Myocyte (in vitro differentiated cells): ENCODE measurements at regions not wholly inside any gene's neighbourhood (a gene's known extent, or its start where the extent isn't known, plus 50 kb on each side); places are given as distances from the start of the nearest gene placed in this dataset.
"Not testable (repeated sequence)": the region's sequence is repeated elsewhere in the genome, so short reads cannot be mapped to it uniquely, and the experiment has no call there.

ENCODE experiments used
- DNase-seq: peaks from one replicate; pipeline ENCODE4 v3.0.0-alpha.2; 2012; ENCODE audit warnings: low read depth

DNA sequence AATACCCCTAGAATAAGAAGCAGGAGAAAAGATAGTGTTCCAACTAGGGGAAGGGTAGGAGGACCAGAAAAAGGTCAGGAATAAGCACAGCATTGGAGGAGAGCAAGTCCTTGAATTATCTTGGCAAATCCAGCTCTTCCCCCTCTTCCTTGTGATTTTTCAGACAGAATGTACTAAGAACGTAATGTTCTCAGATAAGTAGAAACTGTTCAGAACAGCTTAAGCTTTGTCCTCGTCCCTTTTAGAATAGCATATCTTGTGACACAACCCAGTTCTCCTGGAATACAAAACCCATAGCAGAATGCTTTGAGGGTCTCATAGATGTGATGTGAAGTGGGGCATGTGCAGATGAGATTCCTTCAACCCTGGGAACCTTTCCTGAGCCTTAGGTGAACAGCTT lies 97.4 kb downstream of the EMB start:
- no peak for DNase-seq

DNA sequence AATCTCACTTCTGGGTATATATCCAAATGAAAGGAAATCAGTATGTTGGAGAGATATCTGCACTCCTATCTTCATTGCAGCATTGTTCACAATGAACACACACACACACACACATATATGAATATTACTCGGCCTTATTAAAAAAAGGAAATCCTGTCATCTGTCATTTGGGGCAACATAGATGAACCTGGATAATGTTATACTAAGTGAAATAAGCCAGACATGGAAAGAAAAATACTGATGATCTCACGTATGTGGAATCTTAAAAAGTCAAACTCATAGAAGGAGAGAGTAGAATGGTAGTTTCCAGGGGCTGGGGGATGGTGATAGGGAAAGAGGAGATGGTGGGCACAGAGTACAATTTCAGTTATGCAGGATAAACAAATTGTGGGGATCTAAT lies 100.3 kb downstream of the EMB start:
- no peak for DNase-seq

- not testable (repeated sequence) for DNase-seq
Measured at GRCh38 chr5:50330633-50331032, 110.5 kb downstream of the EMB start.

- no peak for DNase-seq
Measured at GRCh38 chr5:50328193-50328729, 112.8 kb downstream of the EMB start.

GRCh38 chr5:50325237-50325832 lies 115.8 kb downstream of the EMB start:
- DNase-seq, result peak; percentile 45

- DNase-seq, result no peak
Measured at GRCh38 chr5:50320131-50320749, 120.8 kb downstream of the EMB start.

DNA sequence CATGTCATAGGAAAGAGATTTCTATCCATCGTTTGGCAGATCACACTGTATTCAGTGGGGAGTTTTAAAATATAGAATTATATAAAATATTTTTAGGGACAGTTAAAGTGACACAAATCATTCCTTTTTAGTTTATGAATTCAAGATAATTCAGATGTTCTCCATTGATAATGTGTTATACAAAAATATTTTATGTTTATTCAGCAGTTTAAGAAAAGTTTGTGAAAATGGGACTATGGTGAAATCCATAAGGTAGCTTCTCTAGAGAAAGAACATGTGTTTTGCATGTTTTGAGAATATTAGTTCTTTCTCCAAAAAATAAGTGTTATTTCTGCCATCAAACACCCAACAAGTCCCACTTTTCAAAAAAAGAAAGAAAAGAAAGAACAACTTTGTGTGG lies 122.9 kb downstream of the EMB start:
- no peak for DNase-seq

DNA sequence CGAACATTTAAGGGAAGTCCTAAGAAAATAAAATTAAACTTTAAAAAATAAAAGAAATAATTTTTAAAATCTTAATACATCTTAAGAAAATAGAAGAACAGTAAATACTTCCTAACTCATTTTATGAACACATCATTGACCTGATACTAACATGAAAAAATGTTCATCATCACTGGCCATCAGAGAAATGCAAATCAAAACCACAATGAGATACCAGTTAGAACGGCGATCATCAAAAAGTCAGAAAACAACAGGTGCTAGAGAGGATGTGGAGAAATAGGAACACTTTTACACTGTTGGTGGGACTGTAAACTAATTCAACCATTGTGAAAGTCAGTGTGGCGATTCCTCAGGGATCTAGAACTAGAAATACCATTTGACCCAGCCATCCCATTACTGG lies 134.6 kb downstream of the EMB start:
- not testable (repeated sequence) for DNase-seq

DNA sequence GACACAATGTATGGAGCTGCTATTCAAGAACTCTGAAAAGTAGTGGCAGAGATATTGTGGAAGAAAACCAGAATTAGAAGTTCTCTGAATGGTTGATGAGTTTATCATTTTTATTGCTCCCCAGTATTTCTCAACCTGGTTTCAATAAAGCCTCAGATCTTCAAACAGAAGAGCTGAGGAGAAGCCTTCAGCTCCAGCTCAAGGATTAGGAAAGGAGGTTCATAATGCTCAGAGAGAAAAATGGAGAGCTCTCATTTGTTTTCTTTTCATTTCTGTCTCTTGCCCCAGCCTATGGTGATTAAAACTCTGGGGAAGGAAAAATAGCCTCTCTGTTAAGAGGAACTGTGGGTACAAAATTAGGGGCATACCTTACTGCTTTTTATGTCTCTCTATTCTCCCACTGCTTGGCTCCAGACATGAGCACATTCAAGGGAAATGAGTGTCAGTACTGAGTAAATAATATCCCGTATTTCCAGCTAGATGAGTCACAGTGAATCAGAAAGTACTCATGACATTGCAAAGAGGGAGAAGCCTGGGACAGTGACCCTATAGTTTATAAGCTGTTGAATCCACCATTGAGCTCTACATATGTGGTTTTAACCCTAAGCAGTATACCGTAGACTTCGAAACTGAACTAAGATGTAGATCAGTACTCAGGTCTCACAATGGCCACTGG lies 138.1 kb downstream of the EMB start:
- peak; percentile 29 for DNase-seq

GRCh38 chr5:50301756-50302155 lies 139.3 kb downstream of the EMB start:
- no peak for DNase-seq

DNA sequence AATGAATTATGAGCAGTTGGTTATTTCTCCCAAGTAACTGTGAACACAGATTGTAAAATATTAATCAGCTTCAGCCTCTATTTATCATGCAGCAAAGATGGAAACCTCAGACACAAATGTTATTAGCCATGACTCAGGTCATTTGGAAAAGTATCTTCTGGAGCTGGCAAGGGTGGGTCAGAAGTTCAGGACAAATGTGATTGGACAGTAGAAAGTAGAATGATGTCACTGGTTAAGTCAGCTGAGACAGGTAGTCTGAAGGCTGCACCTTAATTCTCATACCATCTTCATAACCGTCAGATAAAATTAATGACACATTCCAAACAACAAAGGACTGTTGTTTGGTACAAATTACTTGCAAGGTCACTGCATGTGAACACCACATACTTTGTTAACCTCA lies 140.2 kb downstream of the EMB start:
- DNase-seq, result peak; percentile 24

GRCh38 chr5:50299896-50300295 lies 141.2 kb downstream of the EMB start:
- peak; percentile 67 for DNase-seq

DNA sequence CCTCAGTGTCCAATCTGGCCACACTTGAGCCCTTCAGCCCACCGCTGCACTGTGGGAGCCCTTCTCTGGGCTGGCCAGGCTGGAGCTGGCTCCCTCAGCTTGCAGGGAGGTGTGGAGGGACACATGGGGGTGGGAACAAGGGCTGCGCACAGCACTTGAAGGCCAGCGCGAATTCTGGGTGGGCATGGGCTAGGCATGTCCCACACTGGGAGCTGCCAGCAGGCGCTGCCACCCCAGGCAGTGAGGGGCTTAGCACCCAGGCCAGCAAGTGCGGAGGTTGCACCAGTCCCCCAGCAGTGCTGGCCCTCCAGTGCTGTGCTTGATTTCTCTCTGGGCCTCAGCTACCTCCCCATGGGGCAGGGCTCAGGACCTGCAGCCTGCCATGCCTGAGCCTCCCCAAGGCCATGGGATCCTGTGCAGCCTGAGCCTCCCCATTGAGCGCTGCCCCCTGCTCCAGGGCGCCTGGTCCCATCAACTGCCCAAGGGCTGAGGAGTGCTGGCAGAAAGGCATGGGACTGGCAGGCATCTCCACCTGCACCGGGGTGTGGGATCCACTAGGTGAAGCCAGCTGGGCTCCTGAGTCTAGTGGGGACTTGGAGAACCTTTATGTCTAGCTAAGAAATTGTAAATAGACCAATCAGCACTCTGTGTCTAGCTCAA lies 148.2 kb downstream of the EMB start:
- no peak for DNase-seq

GRCh38 chr5:50280461-50280860 lies 160.6 kb downstream of the EMB start:
- not testable (repeated sequence) for DNase-seq
